OCI-LY3 (cell line): ENCODE measurements at regions not wholly inside any gene's neighbourhood (a gene's known extent, or its start where the extent isn't known, plus 50 kb on each side); places are given as distances from the start of the nearest gene placed in this dataset.

Experiments used
- CTCF ChIP-seq: fragments of 200-600, 300-600 bp; sonication (generic); IDR thresholded peaks from 2 replicates; pipeline ENCODE4 v1.5.1; 2014; ENCODE audit warnings: antibody characterized with exemption, low read length, low read depth
- EZH2phosphoT487 ChIP-seq: fragments of 200-600 bp; shearing (Covaris generic); IDR thresholded peaks from 2 replicates; pipeline ENCODE4 v1.6.1; 2018; ENCODE audit warnings: antibody characterized with exemption, mixed run types, low read depth

DNA sequence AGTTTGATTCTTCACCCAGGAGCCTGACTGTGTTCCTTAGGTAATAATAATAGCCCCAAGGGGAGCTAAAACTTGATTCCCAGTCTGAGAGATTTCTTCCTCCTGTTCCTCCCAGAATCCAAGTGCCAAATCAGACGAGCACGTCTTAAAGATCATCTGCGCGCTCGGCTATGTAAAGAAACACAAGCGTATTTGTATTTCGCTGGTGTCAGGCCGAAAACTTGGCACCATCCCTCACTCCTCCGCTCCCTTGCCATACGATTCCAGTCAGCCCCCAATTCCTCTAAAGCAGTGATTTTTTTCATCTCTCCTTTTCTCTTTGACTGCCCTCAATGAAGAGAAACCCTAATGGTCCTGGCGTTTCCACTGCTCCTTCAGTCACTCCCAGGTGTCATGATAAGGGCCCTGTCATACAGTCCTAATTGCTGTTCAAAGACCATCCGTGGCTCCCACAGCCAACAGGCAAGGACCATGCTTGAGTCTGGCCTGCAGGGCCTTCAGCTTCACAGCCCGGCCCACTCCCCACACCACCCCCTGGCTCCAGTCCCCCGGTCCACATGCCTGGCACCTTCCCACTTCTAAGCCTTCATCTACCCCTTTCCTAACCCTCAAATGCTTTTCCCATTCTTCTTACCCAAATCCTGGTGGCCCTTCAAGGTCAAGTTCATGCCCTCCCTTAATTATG is 130.8 kb upstream of the ID2 start:
- TF ChIP-seq CTCF: no peak
- TF ChIP-seq EZH2phosphoT487: no peak
